HG02610 (cell line): ENCODE measurements at regions not wholly inside any gene's neighbourhood (a gene's known extent, or its start where the extent isn't known, plus 50 kb on each side); places are given as distances from the start of the nearest gene placed in this dataset.

Experiments
- ATAC-seq: cut with Tn5 transposase; IDR thresholded peaks from one replicate; pipeline ENCODE4 v1.9.1; 2021; ENCODE audit warnings: mild to moderate bottlenecking, moderate library complexity; ENCODE audit not compliant: unreplicated experiment

DNA sequence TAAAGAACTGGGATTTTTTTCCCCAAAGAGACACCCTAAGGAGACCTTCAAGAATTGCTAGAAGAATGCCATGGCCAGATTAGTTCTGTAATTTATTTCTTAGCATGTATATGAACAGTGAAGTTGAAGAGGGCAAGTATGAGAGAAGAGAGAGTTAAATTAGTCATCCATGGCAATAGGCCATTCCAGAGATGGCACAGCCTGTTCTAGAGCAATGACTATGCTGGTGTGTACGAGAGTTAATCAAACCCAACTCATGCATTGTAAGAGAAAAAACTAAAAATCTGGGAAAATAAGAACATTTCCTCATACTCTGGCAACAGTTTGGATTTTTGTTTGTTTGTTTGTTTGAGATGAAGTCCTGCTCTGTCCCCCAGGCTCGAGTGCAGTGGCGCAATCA is 112.1 kb upstream of the PIK3C3 start:
- no peak for ATAC-seq

DNA sequence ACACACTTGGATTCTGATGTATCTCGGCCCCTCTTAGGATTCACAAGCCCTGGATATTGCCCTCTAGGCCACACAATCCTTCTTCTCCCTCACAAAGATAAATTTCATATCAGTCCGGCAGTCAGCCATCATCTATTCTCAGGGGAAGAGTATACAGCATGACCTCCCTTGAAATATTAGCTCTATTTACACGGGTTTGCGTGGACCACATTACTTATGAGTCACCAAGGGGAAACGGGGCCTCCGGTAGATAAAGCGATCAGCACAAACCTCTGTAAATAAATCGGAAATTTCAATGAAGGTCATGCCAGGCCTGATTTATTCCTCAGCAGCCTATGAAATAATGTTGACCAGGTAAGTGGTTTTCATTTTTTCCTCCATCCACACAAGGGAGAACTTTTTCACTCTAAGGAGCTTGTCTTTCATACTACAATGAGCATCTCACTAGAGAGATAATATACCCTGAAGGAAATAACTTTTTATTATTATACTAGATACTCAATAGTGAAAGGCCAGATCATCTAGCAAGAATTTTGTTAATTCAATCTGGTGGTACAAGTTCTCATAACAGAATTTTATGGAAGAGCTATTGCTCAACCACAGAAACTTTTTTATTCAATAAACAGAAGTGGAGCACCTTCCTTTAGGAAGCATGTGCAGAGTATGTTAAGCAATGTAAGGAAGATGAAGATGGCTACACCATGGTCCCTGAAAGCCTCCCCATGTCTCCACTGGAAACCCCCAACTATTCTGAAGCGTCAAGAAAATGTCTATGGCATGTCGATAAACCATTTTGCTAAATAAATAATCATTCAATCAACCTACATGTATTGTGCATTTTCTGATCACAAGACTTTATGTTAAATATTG is 125.2 kb upstream of the PIK3C3 start:
- ATAC-seq: no peak

- ATAC-seq: no peak
Measured at GRCh38 chr18:41828137-41828536, 126.9 kb upstream of the PIK3C3 start.

DNA sequence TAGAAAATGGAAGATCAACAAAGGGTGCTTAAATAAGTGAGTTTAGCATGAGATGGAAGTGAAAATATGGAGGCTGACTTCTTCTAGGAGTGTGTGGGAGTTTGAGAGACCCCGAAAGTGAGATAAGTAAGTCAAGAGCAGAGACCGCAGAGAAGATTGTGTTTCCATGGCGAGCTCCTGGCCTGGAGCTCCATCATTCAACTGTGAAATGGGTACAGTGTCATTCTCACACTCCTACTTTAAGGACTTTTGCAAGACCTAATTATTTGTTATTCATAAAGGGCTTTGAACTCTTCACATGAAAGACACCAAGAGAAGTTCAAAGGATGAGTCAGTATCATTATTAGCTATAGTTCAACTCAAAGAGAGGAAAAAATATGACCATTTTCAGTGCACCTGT is 134.2 kb upstream of the PIK3C3 start:
- ATAC-seq: peak; percentile 62

- ATAC-seq: no peak
Measured at GRCh38 chr18:41818381-41819355, 136.4 kb upstream of the PIK3C3 start.

- ATAC-seq: no peak
Measured at GRCh38 chr18:41814651-41815050, 140.4 kb upstream of the PIK3C3 start.

DNA sequence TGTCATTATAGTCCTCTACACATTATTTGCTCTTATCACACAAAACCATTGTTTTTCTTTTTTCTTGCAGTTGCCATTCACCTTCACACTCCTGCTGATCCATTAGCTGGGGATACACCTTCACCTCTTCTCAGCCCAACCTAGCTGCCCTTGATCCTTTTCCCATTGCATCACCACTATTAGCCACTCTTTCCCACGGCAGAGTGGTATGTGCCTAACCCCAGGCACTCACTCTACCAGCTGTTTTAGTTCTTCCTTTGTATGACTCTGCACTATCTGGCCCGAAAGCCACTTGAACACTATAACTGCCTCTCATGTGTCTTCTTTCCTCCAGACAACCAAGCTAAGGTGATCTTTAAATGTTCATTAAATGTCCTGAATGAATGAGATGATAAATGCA is 145.4 kb upstream of the PIK3C3 start:
- ATAC-seq: no peak

DNA sequence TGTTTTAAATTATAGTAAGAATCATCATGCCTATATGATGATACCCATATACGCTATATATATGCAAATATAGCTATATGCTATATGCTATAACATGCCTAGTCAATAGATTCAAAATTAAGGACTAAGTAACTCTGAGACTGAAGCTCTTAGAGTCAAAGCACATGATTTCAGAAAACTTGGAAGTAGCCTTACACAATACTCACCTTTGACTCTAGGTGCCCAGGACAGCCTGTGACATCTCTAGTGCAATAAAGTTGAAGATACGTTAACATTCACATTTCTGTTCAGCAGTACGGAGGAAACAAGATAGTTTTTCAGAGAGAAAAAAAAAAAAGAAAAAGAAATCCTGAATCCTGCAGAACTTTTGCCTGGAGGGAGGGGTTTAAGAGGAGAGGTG is 149.7 kb upstream of the PIK3C3 start:
- no peak for ATAC-seq

DNA sequence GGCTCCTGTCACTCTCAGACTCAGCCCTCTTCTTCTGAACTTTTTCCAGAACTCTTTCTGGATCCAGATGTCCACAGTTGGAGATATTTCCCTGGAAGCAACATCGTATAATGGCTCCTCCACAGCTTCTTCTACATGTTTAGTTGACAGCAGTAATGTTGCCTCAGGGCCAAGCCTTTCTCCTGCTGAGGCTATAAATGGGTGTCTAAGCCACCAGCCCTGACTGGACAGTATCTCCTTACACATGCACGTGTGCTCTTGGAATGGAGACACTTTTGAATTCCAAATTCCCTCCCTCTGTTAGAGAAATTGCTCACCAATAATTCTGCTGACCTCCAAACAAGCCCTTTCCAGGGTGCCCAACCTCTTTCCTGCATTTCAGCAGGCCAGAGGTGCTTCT is 156.2 kb upstream of the PIK3C3 start:
- no peak for ATAC-seq

- ATAC-seq: no peak
Measured at GRCh38 chr18:41790687-41791086, 164.3 kb upstream of the PIK3C3 start.

- ATAC-seq: no peak
Measured at GRCh38 chr18:41789001-41789400, 166.0 kb upstream of the PIK3C3 start.

- no peak for ATAC-seq
Measured at GRCh38 chr18:41783879-41784278, 171.2 kb upstream of the PIK3C3 start.

DNA sequence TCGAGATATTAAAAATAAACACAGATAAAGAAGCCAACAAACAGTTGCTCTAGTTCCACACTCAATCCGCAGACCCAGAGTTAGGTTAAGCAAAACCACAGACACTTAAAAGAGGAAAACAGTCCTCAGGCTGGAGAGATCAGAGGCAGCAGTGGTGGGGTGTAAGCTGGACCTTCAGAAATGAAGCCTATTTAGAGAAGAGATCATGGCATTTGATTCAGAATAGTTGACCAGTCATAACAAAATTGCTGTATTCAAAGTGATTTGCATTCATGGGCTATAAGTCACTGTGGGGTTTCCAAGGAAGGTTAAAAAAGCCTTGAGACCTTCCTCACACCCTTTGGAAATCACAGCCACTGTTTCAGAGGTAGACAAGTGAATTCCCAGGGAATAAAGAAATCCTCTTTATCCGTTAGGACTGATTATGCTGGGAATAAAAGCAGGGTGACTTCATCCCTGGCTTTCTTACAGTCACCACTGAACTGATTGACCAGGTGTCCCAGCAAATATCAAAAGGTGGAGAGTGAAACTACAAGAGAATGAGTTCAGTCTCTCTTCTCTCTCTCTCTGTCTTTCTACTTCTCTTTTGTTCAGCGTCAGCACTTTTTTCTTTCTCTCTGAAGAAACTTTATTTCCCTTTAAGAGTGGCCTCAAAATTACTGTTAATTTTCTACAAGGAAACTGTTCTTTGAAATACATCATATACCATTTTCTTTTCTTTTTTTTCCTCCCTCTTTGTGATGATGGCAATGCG is 171.8 kb upstream of the PIK3C3 start:
- ATAC-seq: peak; percentile 77

- no peak for ATAC-seq
Measured at GRCh38 chr18:41771973-41772372, 183.1 kb upstream of the PIK3C3 start.

- ATAC-seq: no peak
Measured at GRCh38 chr18:41769265-41769664, 185.8 kb upstream of the PIK3C3 start.

- ATAC-seq: no peak
Measured at GRCh38 chr18:41768467-41768866, 186.6 kb upstream of the PIK3C3 start.

- no peak for ATAC-seq
Measured at GRCh38 chr18:41767960-41768359, 187.1 kb upstream of the PIK3C3 start.

DNA sequence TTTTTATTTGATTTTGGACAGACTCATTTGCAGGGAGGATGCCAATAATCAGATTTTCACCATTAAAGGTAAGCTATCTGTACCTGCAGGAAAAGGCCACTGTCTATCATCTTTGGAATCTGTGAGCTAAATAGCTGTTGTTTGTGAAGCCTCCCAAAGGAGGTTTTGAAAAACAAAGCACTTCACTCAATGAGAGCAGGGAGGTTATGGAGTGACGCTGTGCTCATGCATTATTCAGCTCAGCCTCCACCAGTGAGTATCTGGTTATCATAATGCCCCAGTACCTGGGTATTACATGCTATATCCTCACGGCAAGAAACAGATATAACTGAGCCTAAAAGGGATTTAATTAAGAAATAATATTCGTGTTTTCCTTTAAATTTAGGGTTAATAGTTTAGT is 189.6 kb upstream of the PIK3C3 start:
- ATAC-seq: no peak

DNA sequence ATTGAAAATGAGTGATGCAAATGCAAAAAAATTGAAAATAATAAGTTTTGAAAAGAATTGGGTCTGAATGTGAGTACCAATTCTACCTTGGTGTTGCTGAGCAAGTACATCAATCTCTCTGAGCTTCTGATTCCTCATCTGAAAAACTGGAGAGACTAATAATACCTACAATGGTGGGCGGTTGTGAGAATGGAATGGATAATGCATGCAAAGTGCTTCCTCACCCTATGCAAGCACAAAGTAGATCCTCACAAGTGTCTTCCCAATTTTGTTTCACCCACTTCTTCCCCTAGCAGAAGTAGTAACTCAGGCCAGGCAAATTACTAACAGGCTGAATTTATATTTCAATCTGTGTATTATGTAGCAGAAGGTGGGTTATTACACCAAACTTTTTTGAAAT is 191.7 kb upstream of the PIK3C3 start:
- no peak for ATAC-seq

GRCh38 chr18:41761333-41762018 is 193.6 kb upstream of the PIK3C3 start:
- ATAC-seq: no peak

DNA sequence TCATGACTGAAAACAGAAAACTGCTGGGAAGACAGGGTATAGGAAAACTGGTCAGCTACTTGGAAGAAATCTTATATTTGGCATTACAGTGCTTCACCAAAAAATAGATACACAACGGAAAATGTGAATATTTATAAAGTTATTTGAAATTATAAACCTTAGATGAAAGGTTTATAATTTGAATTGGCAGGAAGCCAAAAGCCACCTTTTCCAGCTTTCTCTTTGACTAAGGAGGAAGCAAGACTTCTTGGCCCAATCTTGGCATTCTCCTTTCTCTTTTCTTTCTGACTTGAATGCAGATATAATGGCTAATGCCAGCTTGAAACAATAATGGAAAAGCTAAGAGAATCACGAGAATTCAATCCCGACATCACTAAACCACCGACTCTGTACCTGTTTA is 196.5 kb upstream of the PIK3C3 start:
- ATAC-seq: no peak
